Transverse colon (tissue), 4 donors: ENCODE measurements at regions not wholly inside any gene's neighbourhood (a gene's known extent, or its start where the extent isn't known, plus 50 kb on each side); places are given as distances from the start of the nearest gene placed in this dataset.

Experiments
- DNase-seq: peaks from one replicate; pipeline ENCODE4 v3.0.0-alpha.2; 2019
- H3K27ac ChIP-seq, 4 donors: fragments of 200-600 bp; sonication (generic); 2 replicates each; pipeline ENCODE4 v1.5.1; 2016 to 2018; ENCODE audit warnings: inconsistent platforms in 4 of 4
- H3K27me3 ChIP-seq: fragments of 200-600 bp; sonication (generic); 2 replicates; pipeline ENCODE4 v1.5.1; 2017; ENCODE audit warnings: inconsistent platforms
- H3K36me3 ChIP-seq, 4 donors: fragments of 200-600 bp; sonication (generic); 2 replicates each; pipeline ENCODE4 v1.5.1; 2017 to 2019; ENCODE audit warnings: inconsistent platforms in 4 of 4
- H3K4me1 ChIP-seq, 4 donors: fragments of 200-600 bp; sonication (generic); 2 replicates each; pipeline ENCODE4 v1.5.1; 2017 to 2020; ENCODE audit warnings: inconsistent platforms in 4 of 4
- H3K4me3 ChIP-seq, 4 donors: fragments of 200-600 bp; sonication (generic); 1 replicate in 1 of 4; 2 replicates in 3 of 4; pipeline versions ENCODE4 v1.5.1 to v1.6.1; 2017 to 2019; ENCODE audit warnings: inconsistent platforms in 4 of 4
- H3K9me3 ChIP-seq, 2 donors: fragments of 200-600 bp; sonication (generic); 2 replicates each; pipeline ENCODE4 v1.5.1; 2017 to 2019; ENCODE audit warnings: inconsistent platforms in 2 of 2
- EP300 ChIP-seq: sonication (generic); formaldehyde crosslinking; IDR thresholded peaks from one replicate; pipeline ENCODE4 v1.6.1; 2017; ENCODE audit warnings: antibody characterized with exemption, low read depth
- POLR2A ChIP-seq: fragments of 450-650 bp; IDR thresholded peaks from one replicate; pipeline ENCODE4 v1.6.1; 2016; ENCODE audit warnings: antibody characterized with exemption, mild to moderate bottlenecking, moderate library complexity
- POLR2AphosphoS5 ChIP-seq, 3 donors: sonication (generic); formaldehyde crosslinking; IDR thresholded peaks; one replicate each; pipeline ENCODE4 v1.6.1; 2016; ENCODE audit warnings: antibody characterized with exemption in 3 of 3
- WGBS, 2 donors: methylation state at CpG; one replicate each; pipeline ENCODE4 v1.1.5; 2018; ENCODE audit warnings: low coverage in 1 of 2; 5-methylcytosine and 5-hydroxymethylcytosine counted together
- in situ Hi-C, 4 donors: fragments of 200-750 bp; cut with MboI; loops; one replicate each; pipeline versions ENCODE4 v1.15.0 to v1.15.1; 2017; ENCODE audit warnings: low sequenced_read_pairs in 3 of 4, low pct_ligation_motif_present in 1 of 4, low pct_unique_long_range_greater_than_20kb in 1 of 4
- intact Hi-C: fragments of 100-400 bp; cut with DNase I; formaldehyde crosslinking; loops from one replicate; pipeline ENCODE4 v1.15.1; 2023; ENCODE audit warnings: low total_unique reads
- TF ChIP-seq, protein P1 (sequence below), 5 experiments: fragments of 200-600 bp in 3 of 5; fragments of 450-650 bp in 2 of 5; sonication (generic) in 3 of 5; IDR thresholded peaks; 1 replicate in 2 of 5; 2 replicates in 3 of 5; pipeline ENCODE4 v1.5.1; 2016 to 2017; ENCODE audit warnings: antibody characterized with exemption in 5 of 5, inconsistent platforms in 3 of 5, mild to moderate bottlenecking in 2 of 5, moderate library complexity in 1 of 5

DNA sequence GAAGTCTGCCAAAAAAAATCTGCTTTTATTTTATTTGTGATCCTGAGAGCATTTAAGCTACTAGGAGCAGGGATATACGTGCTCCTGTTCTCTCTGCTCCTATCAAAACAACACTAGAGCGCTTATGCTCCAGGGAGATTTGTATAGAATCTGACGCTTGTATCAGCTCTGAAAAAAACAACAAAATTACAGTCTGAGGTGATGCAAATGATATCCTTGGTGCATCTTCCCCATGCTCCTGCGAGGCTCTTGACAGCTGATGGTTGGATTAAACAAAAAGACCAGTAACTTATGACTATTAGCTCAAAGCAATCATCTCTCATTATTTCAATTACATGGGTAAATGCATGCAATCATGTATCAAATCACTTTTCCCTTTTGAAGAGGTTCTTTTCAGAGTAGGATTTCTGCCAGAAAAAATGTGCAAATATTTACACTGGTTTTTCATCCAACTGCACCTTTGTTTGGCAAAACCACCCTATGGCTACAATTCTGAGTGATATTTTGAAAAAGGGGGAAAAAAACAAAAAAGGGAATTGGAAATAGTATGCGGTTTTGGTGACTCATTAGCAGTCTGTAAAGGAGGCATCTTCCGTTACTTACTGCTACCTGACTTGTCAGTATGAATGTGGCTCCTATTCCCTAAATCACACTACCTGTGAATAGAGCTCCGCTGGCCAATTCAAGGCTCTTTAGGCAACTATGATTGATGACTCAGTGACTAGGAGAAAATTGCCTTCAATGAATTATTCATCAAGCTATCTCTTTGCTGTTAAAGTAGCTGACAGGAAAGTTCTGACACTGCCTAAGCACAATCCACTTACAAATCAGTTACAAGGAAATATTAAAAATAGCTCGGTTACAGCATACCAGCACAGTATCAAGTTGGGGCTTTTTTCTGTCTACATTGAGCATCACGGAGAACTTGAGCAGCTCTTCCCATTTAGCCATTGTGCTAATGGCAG, 450.0 kb downstream of the FOXG1 start:
- TF ChIP-seq POLR2AphosphoS5 (IDR thresholded peaks at IDR 0.05) (no peak), EP300 (no peak), POLR2A (no peak)
- TF ChIP-seq, protein P1, sequence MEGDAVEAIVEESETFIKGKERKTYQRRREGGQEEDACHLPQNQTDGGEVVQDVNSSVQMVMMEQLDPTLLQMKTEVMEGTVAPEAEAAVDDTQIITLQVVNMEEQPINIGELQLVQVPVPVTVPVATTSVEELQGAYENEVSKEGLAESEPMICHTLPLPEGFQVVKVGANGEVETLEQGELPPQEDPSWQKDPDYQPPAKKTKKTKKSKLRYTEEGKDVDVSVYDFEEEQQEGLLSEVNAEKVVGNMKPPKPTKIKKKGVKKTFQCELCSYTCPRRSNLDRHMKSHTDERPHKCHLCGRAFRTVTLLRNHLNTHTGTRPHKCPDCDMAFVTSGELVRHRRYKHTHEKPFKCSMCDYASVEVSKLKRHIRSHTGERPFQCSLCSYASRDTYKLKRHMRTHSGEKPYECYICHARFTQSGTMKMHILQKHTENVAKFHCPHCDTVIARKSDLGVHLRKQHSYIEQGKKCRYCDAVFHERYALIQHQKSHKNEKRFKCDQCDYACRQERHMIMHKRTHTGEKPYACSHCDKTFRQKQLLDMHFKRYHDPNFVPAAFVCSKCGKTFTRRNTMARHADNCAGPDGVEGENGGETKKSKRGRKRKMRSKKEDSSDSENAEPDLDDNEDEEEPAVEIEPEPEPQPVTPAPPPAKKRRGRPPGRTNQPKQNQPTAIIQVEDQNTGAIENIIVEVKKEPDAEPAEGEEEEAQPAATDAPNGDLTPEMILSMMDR (IDR thresholded peaks at IDR 0.05) = no peak
- in situ Hi-C loops = no loop called here

DNA sequence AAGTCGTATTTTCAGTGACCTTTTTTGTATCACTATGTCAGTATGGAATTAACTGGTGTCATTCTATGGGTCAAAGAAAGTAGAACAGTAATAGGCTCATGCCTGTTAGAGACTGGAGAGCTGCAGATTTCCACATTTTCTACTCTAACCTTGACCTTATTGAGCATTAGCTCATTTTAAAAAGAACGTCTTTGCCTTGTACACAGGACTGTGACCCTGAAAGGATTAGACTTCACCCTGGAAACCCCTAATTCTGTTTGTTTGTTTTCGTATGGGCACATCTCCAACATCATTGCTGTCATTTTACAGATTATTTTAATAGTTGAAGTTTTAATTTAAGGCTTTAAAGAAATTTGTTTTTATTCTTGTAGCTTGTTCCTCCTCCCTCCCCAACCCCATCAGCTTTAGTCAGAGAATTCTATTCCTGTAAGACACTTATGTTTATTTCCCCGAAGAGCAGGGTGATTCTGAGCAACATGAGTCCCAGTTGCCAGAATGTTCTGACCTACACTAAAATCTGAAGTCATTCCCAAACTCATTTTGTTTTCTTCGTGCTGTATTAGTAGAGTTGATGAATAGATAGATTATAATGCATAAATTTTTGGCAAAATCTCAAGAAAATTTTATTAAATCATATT, 451.3 kb downstream of the FOXG1 start:
- H3K9me3 ChIP-seq = no peaks in the 10 kb centered on the region
- WGBS, 2 donors = 34 to 40% methylated on average over 5 of the region's 5 CpGs
- H3K27me3 ChIP-seq = no peaks in the 10 kb centered on the region
- TF ChIP-seq POLR2A (no peak), POLR2AphosphoS5 (IDR thresholded peaks at IDR 0.05) (no peak), EP300 (no peak)
- TF ChIP-seq, protein P1 (IDR thresholded peaks at IDR 0.05) = no peak
- no peak overlapping the region for H3K4me3 ChIP-seq
- intact Hi-C loops (no loop called here), in situ Hi-C loops (no loop called here)
- no peaks in the 10 kb centered on the region for H3K36me3 ChIP-seq
- DNase-seq = no peak
- no peak overlapping the region for H3K27ac ChIP-seq
- H3K4me1 ChIP-seq = no peaks in the 10 kb centered on the region

More for the DNA sequence above, 450.0 kb downstream of the FOXG1 start:
- H3K4me1 ChIP-seq = no peaks in the 10 kb centered on the region
- no peaks in the 10 kb centered on the region for H3K36me3 ChIP-seq
- H3K27ac ChIP-seq = no peak overlapping the region
- no peaks in the 10 kb centered on the region for H3K9me3 ChIP-seq
- 57 to 67% methylated on average over 9 of the region's 9 CpGs for WGBS, 2 donors
- no peak for DNase-seq
- no peak overlapping the region for H3K4me3 ChIP-seq
- intact Hi-C loops = no loop called here
- H3K27me3 ChIP-seq = no peaks in the 10 kb centered on the region

DNA sequence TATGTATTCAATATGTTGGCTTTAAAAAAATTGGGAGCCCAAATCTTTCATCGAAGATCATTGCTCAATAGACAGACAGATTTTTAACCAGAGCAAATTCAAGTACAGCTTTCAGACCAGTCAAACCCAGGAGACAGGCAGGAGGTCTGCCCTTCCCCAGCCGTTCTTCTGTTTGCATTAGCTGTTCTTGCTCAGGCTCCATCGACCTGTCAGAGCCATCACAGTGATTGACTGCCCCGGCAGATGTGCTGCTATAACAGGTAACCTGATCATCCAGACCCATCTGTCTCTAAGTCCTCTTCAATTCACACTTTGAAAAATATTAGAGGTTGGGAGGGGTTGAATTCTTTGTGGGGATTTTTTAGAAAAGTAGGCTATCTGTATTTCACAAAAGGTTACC, 453.5 kb downstream of the FOXG1 start:
- no peaks in the 10 kb centered on the region for H3K9me3 ChIP-seq
- H3K4me1 ChIP-seq = no peaks in the 10 kb centered on the region
- in situ Hi-C loops = no loop called here
- H3K4me3 ChIP-seq = no peak overlapping the region
- WGBS, 2 donors = 47 to 100% methylated on average over 1 to 4 of the region's 4 CpGs
- no peak for DNase-seq
- H3K27ac ChIP-seq = no peak overlapping the region
- intact Hi-C loops = no loop called here
- TF ChIP-seq POLR2AphosphoS5 (IDR thresholded peaks at IDR 0.05) (no peak), EP300 (no peak), POLR2A (no peak)
- TF ChIP-seq, protein P1 (IDR thresholded peaks at IDR 0.05) = no peak
- no peaks in the 10 kb centered on the region for H3K27me3 ChIP-seq
- H3K36me3 ChIP-seq = no peaks in the 10 kb centered on the region

DNA sequence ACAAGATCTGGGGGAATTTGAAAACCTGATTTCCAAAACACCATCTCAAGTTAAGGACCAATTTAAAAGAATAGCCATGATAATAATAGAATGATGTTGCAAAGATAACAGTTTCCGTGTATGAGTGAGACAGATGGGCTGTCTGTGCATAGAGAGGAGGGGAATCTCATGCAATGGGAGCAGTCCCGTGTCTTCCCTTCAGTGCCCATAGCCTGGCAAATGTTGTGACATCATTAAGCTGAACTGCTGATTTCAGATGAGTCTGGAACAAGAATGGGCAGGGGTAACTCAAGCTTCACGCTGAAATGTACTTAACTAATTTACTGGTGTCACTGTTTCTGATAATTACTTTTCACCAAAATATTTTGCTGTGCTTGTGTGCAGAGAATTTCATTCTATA, 454.0 kb downstream of the FOXG1 start:
- TF ChIP-seq POLR2AphosphoS5 (IDR thresholded peaks at IDR 0.05) (no peak), EP300 (no peak), POLR2A (no peak)
- TF ChIP-seq, protein P1 (IDR thresholded peaks at IDR 0.05) = no peak
- intact Hi-C loops (no loop called here), in situ Hi-C loops (no loop called here)
- Histone ChIP-seq H3K9me3 (no peaks in the 10 kb centered on the region), H3K4me1 (no peaks in the 10 kb centered on the region), H3K27me3 (no peaks in the 10 kb centered on the region), H3K4me3 (no peak overlapping the region), H3K36me3 (no peaks in the 10 kb centered on the region), H3K27ac (no peak overlapping the region)
- DNase-seq = no peak
- WGBS, 2 donors = 53 to 56% methylated on average over 3 of the region's 3 CpGs
